Nephron progenitor cell (in vitro differentiated cells): ENCODE measurements at regions not wholly inside any gene's neighbourhood (a gene's known extent, or its start where the extent isn't known, plus 50 kb on each side); places are given as distances from the start of the nearest gene placed in this dataset.
A peak's percentile ranks its signal among the peaks of the same experiment; 100 is the strongest.

ENCODE experiments used
- DNase-seq: peaks from one replicate; pipeline ENCODE4 v3.0.0; 2021
- H3K27ac Mint-ChIP-seq: 2 replicates; pipeline ENCODE4 v1.8.0; 2021; ENCODE audit warnings: mild to moderate bottlenecking, moderate library complexity, mixed read lengths
- H3K27me3 Mint-ChIP-seq: 2 replicates; pipeline ENCODE4 v1.8.0; 2021; ENCODE audit warnings: mild to moderate bottlenecking, low read depth, mixed read lengths; ENCODE audit not compliant: poor library complexity
- H3K36me3 Mint-ChIP-seq: 2 replicates; pipeline ENCODE4 v1.8.0; 2021; ENCODE audit warnings: low read depth, mixed read lengths
- H3K4me1 Mint-ChIP-seq: 2 replicates; pipeline ENCODE4 v1.8.0; 2021; ENCODE audit warnings: mixed read lengths
- H3K4me3 Mint-ChIP-seq: 2 replicates; pipeline ENCODE4 v1.8.0; 2021; ENCODE audit warnings: mild to moderate bottlenecking, moderate library complexity, mixed read lengths
- H3K9me3 Mint-ChIP-seq: 2 replicates; pipeline ENCODE4 v1.8.0; 2021; ENCODE audit warnings: mild to moderate bottlenecking, moderate library complexity, mixed read lengths
- TF ChIP-seq, protein P1 (sequence below): fragments of 200-600 bp; sonication (generic); IDR thresholded peaks from 2 replicates; pipeline ENCODE4 v1.5.0; 2021; ENCODE audit warnings: antibody characterized with exemption

DNA sequence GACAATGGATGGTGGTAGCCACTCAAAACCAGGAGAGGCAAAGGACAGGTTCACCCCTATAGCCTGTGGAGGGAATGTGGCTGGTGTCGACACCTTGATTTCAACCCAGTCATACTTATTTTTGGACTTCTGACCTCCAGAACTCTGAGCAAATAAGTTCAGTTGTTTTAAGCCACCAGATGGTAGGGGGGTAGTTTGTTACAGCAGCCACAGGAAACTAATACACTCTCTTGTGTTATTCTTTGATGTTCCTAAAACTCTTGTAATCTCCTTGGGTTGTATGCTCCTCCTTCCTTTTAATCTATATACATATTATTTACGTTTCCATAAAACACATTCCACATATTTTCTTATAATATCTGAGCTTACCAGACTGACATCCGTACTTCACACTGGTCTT lies 65.9 kb downstream of the ZBTB18 start:
- Mint-ChIP-seq H3K36me3 (no peaks in the 10 kb centered on the region), H3K4me1 (peaks cover 44% of the 10 kb centered on the region), H3K27me3 (peaks cover 2% of the 10 kb centered on the region), H3K4me3 (no peak overlapping the region), H3K9me3 (peaks cover 14% of the 10 kb centered on the region), H3K27ac (peak overlapping the region; percentile 52)
- TF ChIP-seq, protein P1, sequence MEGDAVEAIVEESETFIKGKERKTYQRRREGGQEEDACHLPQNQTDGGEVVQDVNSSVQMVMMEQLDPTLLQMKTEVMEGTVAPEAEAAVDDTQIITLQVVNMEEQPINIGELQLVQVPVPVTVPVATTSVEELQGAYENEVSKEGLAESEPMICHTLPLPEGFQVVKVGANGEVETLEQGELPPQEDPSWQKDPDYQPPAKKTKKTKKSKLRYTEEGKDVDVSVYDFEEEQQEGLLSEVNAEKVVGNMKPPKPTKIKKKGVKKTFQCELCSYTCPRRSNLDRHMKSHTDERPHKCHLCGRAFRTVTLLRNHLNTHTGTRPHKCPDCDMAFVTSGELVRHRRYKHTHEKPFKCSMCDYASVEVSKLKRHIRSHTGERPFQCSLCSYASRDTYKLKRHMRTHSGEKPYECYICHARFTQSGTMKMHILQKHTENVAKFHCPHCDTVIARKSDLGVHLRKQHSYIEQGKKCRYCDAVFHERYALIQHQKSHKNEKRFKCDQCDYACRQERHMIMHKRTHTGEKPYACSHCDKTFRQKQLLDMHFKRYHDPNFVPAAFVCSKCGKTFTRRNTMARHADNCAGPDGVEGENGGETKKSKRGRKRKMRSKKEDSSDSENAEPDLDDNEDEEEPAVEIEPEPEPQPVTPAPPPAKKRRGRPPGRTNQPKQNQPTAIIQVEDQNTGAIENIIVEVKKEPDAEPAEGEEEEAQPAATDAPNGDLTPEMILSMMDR, result no peak
- DNase-seq, result no peak

DNA sequence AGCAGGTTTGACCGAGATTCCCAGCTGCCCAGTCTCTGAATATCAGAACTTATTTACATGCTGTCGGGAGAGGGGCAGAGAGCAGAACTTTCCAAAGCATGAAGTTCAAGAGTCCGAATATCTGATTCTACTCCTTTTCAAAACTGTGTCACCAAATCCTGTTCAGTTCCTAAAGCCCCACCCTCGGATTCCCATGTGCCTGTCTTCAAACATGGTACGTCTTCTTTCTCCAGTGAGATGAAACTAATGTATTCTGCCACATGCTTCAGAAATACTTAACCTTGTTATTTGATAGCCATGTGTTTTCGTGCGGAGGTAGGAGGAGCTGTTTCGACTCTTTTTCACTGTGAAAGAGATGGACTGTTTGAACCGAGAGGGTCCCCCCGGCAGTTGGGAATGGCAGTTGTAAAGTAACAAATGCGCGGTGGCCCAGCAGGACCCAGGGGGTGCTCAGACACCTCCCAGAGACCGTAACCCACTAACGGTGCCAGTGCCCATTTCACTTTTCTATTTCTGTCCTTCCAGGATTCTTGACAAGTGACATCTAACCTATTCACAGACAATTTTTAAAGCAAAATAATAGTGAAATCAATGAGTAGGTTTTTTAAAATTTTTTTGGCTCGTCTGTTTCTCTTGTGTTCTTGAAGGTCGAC lies 67.2 kb downstream of the ZBTB18 start:
- TF ChIP-seq, protein P1, result no peak
- peak overlapping the region; percentile 49 for H3K4me3 Mint-ChIP-seq
- peaks cover 44% of the 10 kb centered on the region for H3K4me1 Mint-ChIP-seq
- H3K9me3 Mint-ChIP-seq, result peaks cover 14% of the 10 kb centered on the region
- no peak for DNase-seq
- no peaks in the 10 kb centered on the region for H3K36me3 Mint-ChIP-seq
- H3K27ac Mint-ChIP-seq, result peak overlapping the region; percentile 14
- peaks cover 2% of the 10 kb centered on the region for H3K27me3 Mint-ChIP-seq

DNA sequence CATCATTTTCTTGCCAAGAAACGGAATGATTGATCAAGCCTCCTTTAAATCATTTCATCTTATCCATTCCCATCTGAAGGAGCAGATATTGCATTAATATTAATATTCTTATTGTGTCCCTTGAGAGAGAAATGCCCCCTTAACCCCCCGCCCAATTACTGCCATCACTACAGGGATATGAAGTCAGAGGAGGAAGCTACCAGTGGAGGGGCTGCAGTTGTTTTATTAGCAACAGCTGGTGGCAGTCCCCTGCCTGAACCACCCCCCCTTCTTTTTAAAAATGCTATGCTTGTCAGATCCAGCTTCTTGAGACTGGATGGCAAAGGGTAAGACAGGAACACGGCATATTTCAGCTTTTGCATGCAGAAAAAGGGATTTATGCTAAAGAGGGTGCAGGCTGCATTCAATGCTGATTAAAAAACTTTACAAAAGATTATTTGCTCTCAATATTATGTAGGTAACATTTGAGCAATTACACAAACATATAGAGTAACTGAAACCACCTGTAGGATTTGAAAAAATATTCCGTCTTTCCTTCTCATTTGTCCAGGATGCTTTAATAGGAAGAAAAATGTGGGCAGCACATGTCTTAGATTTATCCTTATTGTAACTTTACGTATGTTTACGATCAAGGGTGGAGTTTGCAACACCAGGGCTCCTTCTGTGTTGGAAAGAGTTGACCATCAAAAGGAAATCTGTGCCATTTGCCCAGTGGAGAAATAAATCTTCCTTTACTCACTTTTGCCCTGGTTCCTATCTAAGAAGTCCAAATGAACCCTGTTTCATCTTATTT lies 77.7 kb downstream of the ZBTB18 start:
- no peak for DNase-seq
- Mint-ChIP-seq H3K9me3 (peaks cover 19% of the 10 kb centered on the region), H3K4me1 (peaks cover 18% of the 10 kb centered on the region), H3K27me3 (no peaks in the 10 kb centered on the region), H3K4me3 (no peak overlapping the region), H3K27ac (no peak overlapping the region), H3K36me3 (peaks cover 4% of the 10 kb centered on the region)
- TF ChIP-seq, protein P1, result no peak

GRCh38 chr1:244137276-244137675 lies 86.2 kb downstream of the ZBTB18 start:
- Mint-ChIP-seq H3K4me1 (peaks cover 18% of the 10 kb centered on the region), H3K9me3 (peaks cover 6% of the 10 kb centered on the region), H3K27me3 (no peaks in the 10 kb centered on the region), H3K36me3 (peaks cover 4% of the 10 kb centered on the region), H3K4me3 (no peak overlapping the region), H3K27ac (no peak overlapping the region)
- no peak for DNase-seq
- TF ChIP-seq, protein P1, result no peak

GRCh38 chr1:244137725-244138124 lies 86.6 kb downstream of the ZBTB18 start:
- no peak overlapping the region for H3K27ac Mint-ChIP-seq

More at GRCh38 chr1:244137725-244138124, 86.6 kb downstream of the ZBTB18 start:
- no peaks in the 10 kb centered on the region for H3K27me3 Mint-ChIP-seq
- H3K4me1 Mint-ChIP-seq, result peaks cover 18% of the 10 kb centered on the region
- H3K9me3 Mint-ChIP-seq, result peaks cover 2% of the 10 kb centered on the region
- no peak overlapping the region for H3K4me3 Mint-ChIP-seq
- DNase-seq, result no peak
- TF ChIP-seq, protein P1, result no peak
- H3K36me3 Mint-ChIP-seq, result peaks cover under 1% of the 10 kb centered on the region
